DND-41 (cell line): ENCODE measurements at regions not wholly inside any gene's neighbourhood (a gene's known extent, or its start where the extent isn't known, plus 50 kb on each side); places are given as distances from the start of the nearest gene placed in this dataset.

Experiments
- ATAC-seq: fragments of 200-7000 bp; cut with Tn5 transposase; 3 replicates; pipeline ENCODE4 v1.9.1; 2021; ENCODE audit warnings: low read depth; ENCODE audit not compliant: insufficient read depth
- DNase-seq: peaks from one replicate; pipeline ENCODE4 v3.0.0-alpha.2; 2020
- H2AFZ ChIP-seq: 2 replicates; pipeline ENCODE4 v1.6.0; 2012; ENCODE audit warnings: low read depth, low read length
- H3K27ac ChIP-seq: 2 replicates; pipeline ENCODE4 v1.5.1; 2012; ENCODE audit warnings: low read length, inconsistent platforms
- H3K27me3 ChIP-seq: fragments of 200-600 bp; sonication (generic); 2 replicates; pipeline ENCODE4 v1.6.0; 2012; ENCODE audit warnings: low read length, mild to moderate bottlenecking, inconsistent platforms; ENCODE audit not compliant: insufficient read depth, poor library complexity
- H3K36me3 ChIP-seq: 2 replicates; pipeline ENCODE4 v1.5.1; 2012; ENCODE audit warnings: low read length, inconsistent platforms; ENCODE audit not compliant: insufficient read depth
- H3K4me1 ChIP-seq: 2 replicates; pipeline ENCODE4 v1.5.1; 2012; ENCODE audit warnings: mild to moderate bottlenecking, low read length; ENCODE audit not compliant: insufficient read depth
- H3K4me2 ChIP-seq: 2 replicates; pipeline ENCODE4 v1.6.0; 2012; ENCODE audit warnings: mild to moderate bottlenecking, moderate library complexity, low read length, inconsistent platforms; ENCODE audit not compliant: insufficient read depth
- H3K4me3 ChIP-seq, 2 experiments: fragments of 200-600 bp in 1 of 2; shearing (Covaris generic) in 1 of 2; 2 replicates each; pipeline ENCODE4 v1.5.1; 2012 to 2016; ENCODE audit warnings: inconsistent platforms in 2 of 2, low read length in 2 of 2, mild to moderate bottlenecking in 2 of 2, low read depth in 1 of 2, moderate library complexity in 1 of 2
- H3K79me2 ChIP-seq: 2 replicates; pipeline ENCODE4 v1.6.0; 2012; ENCODE audit warnings: low read length, inconsistent platforms; ENCODE audit not compliant: insufficient read depth
- H3K9ac ChIP-seq: 2 replicates; pipeline ENCODE4 v1.6.0; 2012; ENCODE audit warnings: low read depth, mild to moderate bottlenecking, inconsistent platforms, low read length, moderate library complexity
- H3K9me3 ChIP-seq: 2 replicates; pipeline ENCODE4 v1.5.1; 2012; ENCODE audit warnings: low read length, moderate library complexity, mild to moderate bottlenecking, inconsistent platforms; ENCODE audit not compliant: insufficient read depth, severe bottlenecking
- H4K20me1 ChIP-seq: 2 replicates; pipeline ENCODE4 v1.6.0; 2012; ENCODE audit warnings: low read length; ENCODE audit not compliant: insufficient read depth
- CTCF ChIP-seq: IDR thresholded peaks from 2 replicates; pipeline ENCODE4 v1.5.1; 2012; ENCODE audit warnings: borderline replicate concordance, low read length, moderate library complexity, mild to moderate bottlenecking; ENCODE audit not compliant: poor library complexity, severe bottlenecking; ENCODE audit errors: extremely low read depth
- EZH2 ChIP-seq: IDR thresholded peaks from 3 replicates; pipeline ENCODE4 v1.6.1; 2012; ENCODE audit warnings: borderline replicate concordance, low read depth, mild to moderate bottlenecking, moderate library complexity, low read length, inconsistent platforms; ENCODE audit not compliant: severe bottlenecking

- H2AFZ ChIP-seq: no peak overlapping the region
- H4K20me1 ChIP-seq: no peaks in the 10 kb centered on the region
These were observed 276.3 kb upstream of the PCDH9 start for GRCh38 chr13:67506407-67506806.

DNA sequence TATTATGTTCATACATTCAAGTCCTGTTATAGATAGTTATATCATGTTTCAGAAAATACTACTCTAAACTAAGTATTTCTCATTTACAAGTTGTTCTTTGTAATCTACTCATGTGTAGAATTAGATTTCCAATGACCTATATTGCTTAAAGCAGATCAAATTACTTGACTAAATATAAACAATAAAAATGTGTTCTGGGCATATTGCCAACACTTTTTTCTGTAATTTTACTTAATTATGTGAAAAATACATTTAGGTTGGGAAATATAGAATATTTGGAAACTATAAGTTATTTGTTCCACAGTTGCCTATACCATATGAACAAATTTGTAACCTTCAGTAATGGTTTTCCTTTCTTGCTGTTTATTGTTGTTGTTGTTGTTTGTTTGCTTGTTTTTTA, 275.2 kb upstream of the PCDH9 start:
- TF ChIP-seq EZH2: no peak
- TF ChIP-seq CTCF: no peak
- no peak overlapping the region for H3K27ac ChIP-seq
- no peak overlapping the region for H3K4me2 ChIP-seq
- ATAC-seq (no peak), DNase-seq (no peak)
- no peaks in the 10 kb centered on the region for H3K27me3 ChIP-seq
- no peaks in the 10 kb centered on the region for H3K79me2 ChIP-seq
- no peaks in the 10 kb centered on the region for H3K36me3 ChIP-seq
- no peaks in the 10 kb centered on the region for H3K4me1 ChIP-seq
- H3K9me3 ChIP-seq: no peaks in the 10 kb centered on the region
- H4K20me1 ChIP-seq: no peaks in the 10 kb centered on the region
- no peak overlapping the region for H3K4me3 ChIP-seq
- no peak overlapping the region for H3K9ac ChIP-seq
- H2AFZ ChIP-seq: no peak overlapping the region

More at GRCh38 chr13:67506407-67506806, 276.3 kb upstream of the PCDH9 start:
- H3K79me2 ChIP-seq: no peaks in the 10 kb centered on the region
- no peaks in the 10 kb centered on the region for H3K4me1 ChIP-seq
- no peak overlapping the region for H3K9ac ChIP-seq
- ATAC-seq: no peak
- TF ChIP-seq CTCF (no peak), EZH2 (no peak)
- H3K9me3 ChIP-seq: no peaks in the 10 kb centered on the region
- no peak overlapping the region for H3K4me2 ChIP-seq
- H3K27me3 ChIP-seq: no peaks in the 10 kb centered on the region
- no peak for DNase-seq
- no peak overlapping the region for H3K4me3 ChIP-seq
- no peak overlapping the region for H3K27ac ChIP-seq
- H3K36me3 ChIP-seq: no peaks in the 10 kb centered on the region

DNA sequence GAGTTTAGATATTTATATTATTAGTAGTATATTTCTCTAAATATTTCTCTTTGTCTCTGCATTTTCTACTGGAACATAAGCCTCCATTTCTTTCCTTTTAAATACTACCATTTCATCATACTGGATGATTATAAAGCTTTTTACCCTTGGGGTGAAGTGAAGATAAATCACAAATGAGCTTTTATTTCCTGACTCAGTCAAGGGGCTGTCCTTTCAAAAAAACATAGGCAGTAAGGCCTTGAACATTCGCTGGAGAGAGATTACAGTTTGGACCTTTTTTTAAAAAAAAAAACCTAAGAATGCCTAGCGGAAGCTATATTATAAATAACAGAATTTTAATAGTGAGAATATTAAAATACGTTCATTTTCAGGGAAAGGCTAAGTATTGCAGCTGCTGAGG, 268.8 kb upstream of the PCDH9 start:
- Histone ChIP-seq H4K20me1 (no peaks in the 10 kb centered on the region), H3K4me3 (no peak overlapping the region), H3K27me3 (no peaks in the 10 kb centered on the region), H2AFZ (no peak overlapping the region), H3K9me3 (no peaks in the 10 kb centered on the region), H3K27ac (no peak overlapping the region), H3K79me2 (no peaks in the 10 kb centered on the region), H3K36me3 (no peaks in the 10 kb centered on the region), H3K4me2 (no peak overlapping the region), H3K9ac (no peak overlapping the region), H3K4me1 (no peaks in the 10 kb centered on the region)
- ATAC-seq (no peak), DNase-seq (no peak)
- TF ChIP-seq EZH2 (no peak), CTCF (no peak)

DNA sequence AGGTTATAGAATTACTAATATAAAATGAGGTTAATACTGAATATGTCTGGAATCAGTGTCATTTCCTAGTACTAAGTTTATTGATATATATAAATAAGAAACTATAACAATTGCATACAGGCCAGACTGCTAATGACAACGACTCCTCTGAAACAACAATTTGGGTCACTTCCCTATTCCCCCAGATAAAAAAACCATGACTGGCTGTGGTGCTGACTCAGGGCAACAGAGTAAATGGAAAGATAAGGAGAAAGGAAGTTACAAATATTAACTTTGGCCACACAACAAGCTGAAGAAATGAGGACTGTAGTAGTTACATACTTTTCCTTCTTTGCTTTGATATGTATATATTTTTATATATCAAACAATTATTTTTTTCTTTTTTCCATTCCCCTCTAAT, 263.7 kb upstream of the PCDH9 start:
- H3K4me2 ChIP-seq: no peak overlapping the region
- DNase-seq (no peak), ATAC-seq (no peak)
- no peak overlapping the region for H2AFZ ChIP-seq
- no peaks in the 10 kb centered on the region for H3K4me1 ChIP-seq
- no peak overlapping the region for H3K27ac ChIP-seq
- no peaks in the 10 kb centered on the region for H3K36me3 ChIP-seq
- TF ChIP-seq CTCF (no peak), EZH2 (no peak)
- no peaks in the 10 kb centered on the region for H3K79me2 ChIP-seq
- H3K9me3 ChIP-seq: no peaks in the 10 kb centered on the region
- H3K27me3 ChIP-seq: no peaks in the 10 kb centered on the region
- H3K4me3 ChIP-seq: no peak overlapping the region
- H4K20me1 ChIP-seq: no peaks in the 10 kb centered on the region
- no peak overlapping the region for H3K9ac ChIP-seq
